Transverse colon (tissue), 4 donors: ENCODE measurements at regions not wholly inside any gene's neighbourhood (a gene's known extent, or its start where the extent isn't known, plus 50 kb on each side); places are given as distances from the start of the nearest gene placed in this dataset.

Experiments used
- EP300 ChIP-seq: sonication (generic); formaldehyde crosslinking; IDR thresholded peaks from one replicate; pipeline ENCODE4 v1.6.1; 2017; ENCODE audit warnings: antibody characterized with exemption, low read depth
- POLR2A ChIP-seq: fragments of 450-650 bp; IDR thresholded peaks from one replicate; pipeline ENCODE4 v1.6.1; 2016; ENCODE audit warnings: antibody characterized with exemption, mild to moderate bottlenecking, moderate library complexity
- POLR2AphosphoS5 ChIP-seq, 3 donors: sonication (generic); formaldehyde crosslinking; IDR thresholded peaks; one replicate each; pipeline ENCODE4 v1.6.1; 2016; ENCODE audit warnings: antibody characterized with exemption in 3 of 3
- TF ChIP-seq, protein P1 (sequence below), 5 experiments: fragments of 200-600 bp in 3 of 5; fragments of 450-650 bp in 2 of 5; sonication (generic) in 3 of 5; IDR thresholded peaks; 1 replicate in 2 of 5; 2 replicates in 3 of 5; pipeline ENCODE4 v1.5.1; 2016 to 2017; ENCODE audit warnings: antibody characterized with exemption in 5 of 5, inconsistent platforms in 3 of 5, mild to moderate bottlenecking in 2 of 5, moderate library complexity in 1 of 5

GRCh38 chr18:4831791-4832375 lies 365.2 kb downstream of the AKAIN1 start:
- no peak for TF ChIP-seq POLR2A
- TF ChIP-seq, protein P1, sequence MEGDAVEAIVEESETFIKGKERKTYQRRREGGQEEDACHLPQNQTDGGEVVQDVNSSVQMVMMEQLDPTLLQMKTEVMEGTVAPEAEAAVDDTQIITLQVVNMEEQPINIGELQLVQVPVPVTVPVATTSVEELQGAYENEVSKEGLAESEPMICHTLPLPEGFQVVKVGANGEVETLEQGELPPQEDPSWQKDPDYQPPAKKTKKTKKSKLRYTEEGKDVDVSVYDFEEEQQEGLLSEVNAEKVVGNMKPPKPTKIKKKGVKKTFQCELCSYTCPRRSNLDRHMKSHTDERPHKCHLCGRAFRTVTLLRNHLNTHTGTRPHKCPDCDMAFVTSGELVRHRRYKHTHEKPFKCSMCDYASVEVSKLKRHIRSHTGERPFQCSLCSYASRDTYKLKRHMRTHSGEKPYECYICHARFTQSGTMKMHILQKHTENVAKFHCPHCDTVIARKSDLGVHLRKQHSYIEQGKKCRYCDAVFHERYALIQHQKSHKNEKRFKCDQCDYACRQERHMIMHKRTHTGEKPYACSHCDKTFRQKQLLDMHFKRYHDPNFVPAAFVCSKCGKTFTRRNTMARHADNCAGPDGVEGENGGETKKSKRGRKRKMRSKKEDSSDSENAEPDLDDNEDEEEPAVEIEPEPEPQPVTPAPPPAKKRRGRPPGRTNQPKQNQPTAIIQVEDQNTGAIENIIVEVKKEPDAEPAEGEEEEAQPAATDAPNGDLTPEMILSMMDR (IDR thresholded peaks at IDR 0.05), result no peak
- no peak for TF ChIP-seq POLR2AphosphoS5 (IDR thresholded peaks at IDR 0.05)
- no peak for TF ChIP-seq EP300
